A172 (cell line): ENCODE measurements at regions not wholly inside any gene's neighbourhood (a gene's known extent, or its start where the extent isn't known, plus 50 kb on each side); places are given as distances from the start of the nearest gene placed in this dataset.
"Not testable (repeated sequence)": the region's sequence is repeated elsewhere in the genome, so short reads cannot be mapped to it uniquely, and the experiment has no call there.

ENCODE experiments used
- DNase-seq: peaks from one replicate; pipeline ENCODE4 v3.0.0-alpha.2; 2015; ENCODE audit warnings: low spot score

GRCh38 chr15:70525551-70525950 is 237.8 kb downstream of the UACA start:
- no peak for DNase-seq

GRCh38 chr15:70524470-70524869 is 238.9 kb downstream of the UACA start:
- no peak for DNase-seq

GRCh38 chr15:70523616-70524015 is 239.7 kb downstream of the UACA start:
- no peak for DNase-seq

- no peak for DNase-seq
Observed at GRCh38 chr15:70523192-70523591, 240.2 kb downstream of the UACA start.

- DNase-seq: no peak
Observed at GRCh38 chr15:70522323-70522966, 240.9 kb downstream of the UACA start.

GRCh38 chr15:70521576-70522322 is 241.6 kb downstream of the UACA start:
- no peak for DNase-seq

- DNase-seq: no peak
Observed at GRCh38 chr15:70519616-70520015, 243.7 kb downstream of the UACA start.

GRCh38 chr15:70519004-70519365 is 244.4 kb downstream of the UACA start:
- DNase-seq: no peak

GRCh38 chr15:70518201-70519003 is 245.0 kb downstream of the UACA start:
- no peak for DNase-seq

GRCh38 chr15:70517194-70517590 is 246.2 kb downstream of the UACA start:
- no peak for DNase-seq

- DNase-seq: no peak
Observed at GRCh38 chr15:70516408-70517193, 246.8 kb downstream of the UACA start.

GRCh38 chr15:70514251-70514650 is 249.1 kb downstream of the UACA start:
- no peak for DNase-seq

- no peak for DNase-seq
Observed at GRCh38 chr15:70513819-70514218, 249.5 kb downstream of the UACA start.

GRCh38 chr15:70512772-70513362 is 250.5 kb downstream of the UACA start:
- peak; percentile 41 for DNase-seq

GRCh38 chr15:70511972-70512587 is 251.3 kb downstream of the UACA start:
- DNase-seq: not testable (repeated sequence)

- no peak for DNase-seq
Observed at GRCh38 chr15:70510433-70510832, 252.9 kb downstream of the UACA start.

GRCh38 chr15:70509731-70510143 is 253.6 kb downstream of the UACA start:
- DNase-seq: no peak

GRCh38 chr15:70509282-70509662 is 254.1 kb downstream of the UACA start:
- no peak for DNase-seq

GRCh38 chr15:70508561-70509281 is 254.6 kb downstream of the UACA start:
- peak; percentile 83 for DNase-seq

- peak; percentile 41 for DNase-seq
Observed at GRCh38 chr15:70507772-70508371, 255.5 kb downstream of the UACA start.
